PFSK-1 (cell line): ENCODE measurements at regions not wholly inside any gene's neighbourhood (a gene's known extent, or its start where the extent isn't known, plus 50 kb on each side); places are given as distances from the start of the nearest gene placed in this dataset.

Source experiments
- FOXP2 ChIP-seq: optimal IDR thresholded peaks from 2 replicates; pipeline ENCODE3; 2011; ENCODE audit warnings: borderline replicate concordance, control low read depth, inconsistent platforms; ENCODE audit not compliant: insufficient read depth; ENCODE audit errors: extremely low read length, extremely low read depth
- POLR2AphosphoS5 ChIP-seq: IDR thresholded peaks from 2 replicates; pipeline ENCODE4 v1.6.1; 2012; ENCODE audit warnings: low read depth, mild to moderate bottlenecking, control low read depth, low read length, moderate library complexity
- SIN3A ChIP-seq: IDR thresholded peaks from 2 replicates; pipeline ENCODE4 v1.6.1; 2012; ENCODE audit warnings: mild to moderate bottlenecking, low read length, moderate library complexity, borderline replicate concordance; ENCODE audit not compliant: insufficient read depth
- TAF1 ChIP-seq: IDR thresholded peaks from 2 replicates; pipeline ENCODE4 v1.6.1; 2012; ENCODE audit warnings: low read length, control low read depth, borderline replicate concordance; ENCODE audit not compliant: insufficient read depth
- TF ChIP-seq, protein P1 (sequence below), 2 experiments: IDR thresholded peaks; 2 replicates each; pipeline versions ENCODE4 v1.6.1 to v1.8.0; 2011 to 2012; ENCODE audit warnings: low read depth in 2 of 2, low read length in 2 of 2, control low read depth in 1 of 2, inconsistent platforms in 1 of 2, mild to moderate bottlenecking in 1 of 2, moderate library complexity in 1 of 2; ENCODE audit not compliant: insufficient read depth in 1 of 2

DNA sequence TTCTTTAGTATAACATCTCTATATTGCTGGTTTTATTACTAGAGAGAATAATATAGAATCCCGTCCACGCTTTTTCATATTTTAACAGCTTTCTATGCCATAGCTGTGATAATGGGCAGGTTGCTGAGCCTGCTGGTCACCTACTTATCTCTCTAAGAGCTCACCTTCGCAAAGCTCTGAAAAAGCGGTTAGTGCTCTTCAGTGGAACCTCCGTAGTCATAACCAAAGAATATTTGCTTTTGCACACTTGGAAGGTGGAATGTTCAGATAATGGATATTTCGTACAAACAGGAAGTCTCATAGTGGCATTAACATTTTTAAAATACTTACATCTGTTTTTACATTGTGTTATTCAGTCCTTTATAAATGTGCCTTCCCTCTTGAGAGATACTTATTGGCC, 388.9 kb upstream of the ANO3 start:
- no peak for TF ChIP-seq FOXP2
- TF ChIP-seq TAF1, result no peak
- no peak for TF ChIP-seq POLR2AphosphoS5
- TF ChIP-seq, protein P1, sequence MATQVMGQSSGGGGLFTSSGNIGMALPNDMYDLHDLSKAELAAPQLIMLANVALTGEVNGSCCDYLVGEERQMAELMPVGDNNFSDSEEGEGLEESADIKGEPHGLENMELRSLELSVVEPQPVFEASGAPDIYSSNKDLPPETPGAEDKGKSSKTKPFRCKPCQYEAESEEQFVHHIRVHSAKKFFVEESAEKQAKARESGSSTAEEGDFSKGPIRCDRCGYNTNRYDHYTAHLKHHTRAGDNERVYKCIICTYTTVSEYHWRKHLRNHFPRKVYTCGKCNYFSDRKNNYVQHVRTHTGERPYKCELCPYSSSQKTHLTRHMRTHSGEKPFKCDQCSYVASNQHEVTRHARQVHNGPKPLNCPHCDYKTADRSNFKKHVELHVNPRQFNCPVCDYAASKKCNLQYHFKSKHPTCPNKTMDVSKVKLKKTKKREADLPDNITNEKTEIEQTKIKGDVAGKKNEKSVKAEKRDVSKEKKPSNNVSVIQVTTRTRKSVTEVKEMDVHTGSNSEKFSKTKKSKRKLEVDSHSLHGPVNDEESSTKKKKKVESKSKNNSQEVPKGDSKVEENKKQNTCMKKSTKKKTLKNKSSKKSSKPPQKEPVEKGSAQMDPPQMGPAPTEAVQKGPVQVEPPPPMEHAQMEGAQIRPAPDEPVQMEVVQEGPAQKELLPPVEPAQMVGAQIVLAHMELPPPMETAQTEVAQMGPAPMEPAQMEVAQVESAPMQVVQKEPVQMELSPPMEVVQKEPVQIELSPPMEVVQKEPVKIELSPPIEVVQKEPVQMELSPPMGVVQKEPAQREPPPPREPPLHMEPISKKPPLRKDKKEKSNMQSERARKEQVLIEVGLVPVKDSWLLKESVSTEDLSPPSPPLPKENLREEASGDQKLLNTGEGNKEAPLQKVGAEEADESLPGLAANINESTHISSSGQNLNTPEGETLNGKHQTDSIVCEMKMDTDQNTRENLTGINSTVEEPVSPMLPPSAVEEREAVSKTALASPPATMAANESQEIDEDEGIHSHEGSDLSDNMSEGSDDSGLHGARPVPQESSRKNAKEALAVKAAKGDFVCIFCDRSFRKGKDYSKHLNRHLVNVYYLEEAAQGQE (IDR thresholded peaks at IDR 0.05; ENCODE audit: insufficient read depth in 1 of 2, low read depth in 2 of 2, low read length in 2 of 2), result no peak
- no peak for TF ChIP-seq SIN3A

DNA sequence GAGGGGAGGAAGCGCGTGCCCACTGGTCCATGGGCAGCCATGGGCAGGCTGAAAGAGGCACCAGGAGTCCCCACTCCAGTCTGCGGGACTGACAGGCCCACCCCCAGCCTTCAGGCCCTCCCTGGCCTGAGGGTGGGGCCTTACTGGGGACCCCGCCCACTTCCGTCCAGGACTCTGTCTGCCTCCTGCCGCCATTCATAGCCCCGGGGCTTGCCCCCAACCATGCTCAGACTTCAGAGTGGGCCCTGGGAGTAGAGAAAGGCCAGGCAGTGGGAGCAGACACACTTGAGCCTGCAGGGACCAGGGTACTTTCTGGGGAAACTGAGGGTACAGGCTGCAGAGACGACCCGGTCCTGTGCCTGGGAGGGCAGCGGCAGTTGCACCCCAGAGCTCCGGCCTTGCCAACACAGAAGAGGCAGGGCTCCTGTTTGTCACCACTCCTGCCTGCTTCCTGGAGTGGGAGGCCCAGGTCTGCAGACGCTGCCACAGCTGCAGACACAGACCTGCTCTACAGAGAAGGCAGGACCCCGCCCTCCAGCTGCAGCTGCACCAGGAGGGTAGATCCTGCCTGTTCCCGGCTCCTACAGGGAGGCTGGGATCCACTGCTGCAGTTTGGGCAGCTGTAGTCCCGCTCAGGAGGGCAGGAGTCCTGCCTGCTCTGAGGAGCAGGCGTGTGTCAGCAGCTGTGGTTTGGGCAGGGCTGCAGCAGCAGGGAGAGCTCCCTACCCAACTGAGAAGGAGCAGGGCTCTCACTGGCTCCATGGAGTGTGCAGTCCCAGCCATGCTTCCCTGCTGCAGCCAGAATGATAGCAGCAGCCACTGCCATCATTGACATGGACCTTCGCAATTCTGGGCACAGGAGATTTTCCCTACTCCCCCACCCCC, 387.9 kb upstream of the ANO3 start:
- TF ChIP-seq POLR2AphosphoS5 (no peak), SIN3A (no peak), FOXP2 (no peak), TAF1 (no peak)
- TF ChIP-seq, protein P1 (IDR thresholded peaks at IDR 0.05; ENCODE audit: insufficient read depth in 1 of 2, low read depth in 2 of 2, low read length in 2 of 2), result no peak

DNA sequence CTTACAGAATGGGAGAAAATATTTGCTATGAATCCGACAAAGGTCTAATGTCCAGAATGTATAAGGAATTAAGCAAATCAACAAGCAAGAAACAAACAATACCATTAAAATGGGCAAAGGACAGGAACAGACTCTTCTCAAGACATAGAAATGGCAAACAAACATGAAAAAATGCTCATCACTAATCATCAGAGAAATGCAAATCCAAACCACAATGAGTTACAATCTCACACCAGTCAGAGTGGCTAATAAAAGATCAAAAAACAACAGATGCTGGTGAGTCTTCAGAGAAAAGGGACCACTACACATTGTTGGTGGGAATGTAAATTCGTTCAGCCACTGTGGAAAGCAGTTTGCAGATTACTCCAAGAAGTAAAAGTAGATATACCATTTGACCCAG, 382.0 kb upstream of the ANO3 start:
- TF ChIP-seq, protein P1 (IDR thresholded peaks at IDR 0.05; ENCODE audit: insufficient read depth in 1 of 2, low read depth in 2 of 2, low read length in 2 of 2), result no peak
- TF ChIP-seq POLR2AphosphoS5 (no peak), TAF1 (no peak), FOXP2 (no peak), SIN3A (no peak)

DNA sequence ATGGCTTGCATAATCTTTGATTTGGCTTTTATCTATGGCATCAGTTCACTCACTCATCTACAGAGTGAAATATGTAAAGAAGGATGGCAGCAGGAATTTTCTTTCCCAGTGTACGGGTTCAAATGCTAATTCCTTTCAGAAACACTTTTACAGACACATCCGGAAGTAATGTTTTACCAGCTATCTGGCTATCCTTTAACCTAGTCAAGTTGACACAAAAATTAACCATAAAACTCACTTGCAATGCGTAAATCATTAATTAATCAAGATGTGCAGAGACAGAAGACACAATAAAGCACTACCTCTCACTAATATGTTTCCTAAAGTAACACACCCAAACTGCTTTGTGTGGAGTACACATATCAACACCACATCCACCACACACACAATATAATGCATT, 378.9 kb upstream of the ANO3 start:
- TF ChIP-seq TAF1, result no peak
- TF ChIP-seq POLR2AphosphoS5, result no peak
- no peak for TF ChIP-seq SIN3A
- TF ChIP-seq, protein P1 (IDR thresholded peaks at IDR 0.05; ENCODE audit: insufficient read depth in 1 of 2, low read depth in 2 of 2, low read length in 2 of 2), result no peak
- TF ChIP-seq FOXP2, result no peak
